Cardiac muscle cell (in vitro differentiated cells and primary cell): ENCODE measurements at regions not wholly inside any gene's neighbourhood (a gene's known extent, or its start where the extent isn't known, plus 50 kb on each side); places are given as distances from the start of the nearest gene placed in this dataset.

Experiments
- DNase-seq, 2 donors: peaks; one replicate each; pipeline versions ENCODE4 v3.0.0 to v3.0.0-alpha.2; 2010 to 2017; ENCODE audit warnings: low read depth in 1 of 2, low spot score in 1 of 2
- H3K27ac ChIP-seq: fragments of 200-600 bp; sonication (generic); 2 replicates; pipeline ENCODE4 v1.5.1; 2016
- H3K27me3 ChIP-seq: fragments of 200-600 bp; sonication (generic); 2 replicates; pipeline ENCODE4 v1.6.0; 2016; ENCODE audit warnings: control low read depth
- H3K36me3 ChIP-seq: fragments of 200-600 bp; sonication (generic); 2 replicates; pipeline ENCODE4 v1.5.1; 2016; ENCODE audit warnings: control low read depth
- H3K4me1 ChIP-seq: fragments of 200-600 bp; sonication (generic); 2 replicates; pipeline ENCODE4 v1.8.1; 2017; ENCODE audit warnings: low read depth, mild to moderate bottlenecking, mixed run types
- H3K4me3 ChIP-seq: fragments of 200-600 bp; sonication (generic); 2 replicates; pipeline ENCODE4 v1.5.1; 2016; ENCODE audit warnings: mild to moderate bottlenecking
- H3K9me3 ChIP-seq: fragments of 200-600 bp; sonication (generic); 2 replicates; pipeline ENCODE4 v1.5.1; 2017; ENCODE audit warnings: low read depth, mild to moderate bottlenecking, control low read depth
- CTCF ChIP-seq: IDR thresholded peaks from 2 replicates; pipeline ENCODE4 v1.5.1; 2012; ENCODE audit warnings: low read depth, mild to moderate bottlenecking, low read length

- H3K27ac ChIP-seq = no peak overlapping the region
- H3K9me3 ChIP-seq = no peaks in the 10 kb centered on the region
- TF ChIP-seq CTCF = no peak
- no peaks in the 10 kb centered on the region for H3K4me1 ChIP-seq
- H3K27me3 ChIP-seq = no peaks in the 10 kb centered on the region
- no peak for DNase-seq
- H3K36me3 ChIP-seq = no peaks in the 10 kb centered on the region
- H3K4me3 ChIP-seq = no peak overlapping the region
Observed at GRCh38 chr7:90007831-90008230, 146.4 kb upstream of the STEAP1 start.

- no peaks in the 10 kb centered on the region for H3K9me3 ChIP-seq
- no peaks in the 10 kb centered on the region for H3K4me1 ChIP-seq
- no peak overlapping the region for H3K27ac ChIP-seq
- no peaks in the 10 kb centered on the region for H3K27me3 ChIP-seq
- H3K4me3 ChIP-seq = no peak overlapping the region
- no peak for DNase-seq
- no peak for TF ChIP-seq CTCF
- no peaks in the 10 kb centered on the region for H3K36me3 ChIP-seq
Observed at GRCh38 chr7:90022213-90022612, 132.1 kb upstream of the STEAP1 start.

DNA sequence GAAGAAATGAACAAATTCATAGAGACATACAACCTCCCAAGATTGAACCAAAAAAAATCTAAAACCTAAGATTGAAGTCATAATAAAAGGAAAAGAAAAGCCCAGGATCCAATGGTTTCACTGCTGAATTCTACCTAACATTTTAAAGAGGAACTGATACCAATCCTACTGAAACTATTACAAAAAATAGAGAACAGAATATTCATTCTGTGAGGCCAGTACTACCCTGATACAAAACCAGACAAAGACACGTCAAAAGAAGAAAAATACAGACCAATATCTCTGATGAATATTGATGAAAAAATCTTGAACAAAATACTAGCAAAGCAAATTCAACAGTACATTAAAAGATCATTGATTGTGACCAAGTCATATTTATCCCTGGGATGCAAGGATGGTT is 128.5 kb upstream of the STEAP1 start:
- Histone ChIP-seq H3K4me1 (no peaks in the 10 kb centered on the region), H3K9me3 (no peaks in the 10 kb centered on the region), H3K27me3 (no peaks in the 10 kb centered on the region), H3K27ac (no peak overlapping the region), H3K4me3 (no peak overlapping the region), H3K36me3 (no peaks in the 10 kb centered on the region)
- no peak for TF ChIP-seq CTCF
- DNase-seq = no peak

DNA sequence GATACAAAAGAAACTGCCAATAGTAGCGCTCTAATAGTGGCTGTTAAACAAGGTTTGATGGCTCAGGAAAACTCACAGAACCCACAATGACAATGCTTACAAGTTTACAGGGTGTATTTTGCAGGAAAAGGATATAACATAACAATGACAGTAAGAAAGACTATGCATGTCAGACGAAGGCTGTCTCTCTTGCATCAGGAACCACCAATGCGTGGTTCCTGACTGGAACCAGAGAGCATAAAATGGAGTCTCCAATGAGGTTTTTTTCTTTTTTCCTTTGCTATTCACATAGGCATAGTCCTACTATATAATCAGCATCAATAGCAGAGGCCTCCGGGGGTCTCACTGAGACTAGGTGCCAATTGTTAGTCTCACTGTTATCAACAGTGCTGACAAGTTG is 120.4 kb upstream of the STEAP1 start:
- no peak for TF ChIP-seq CTCF
- H3K36me3 ChIP-seq = no peaks in the 10 kb centered on the region
- H3K4me3 ChIP-seq = no peak overlapping the region
- H3K27ac ChIP-seq = no peak overlapping the region
- no peak for DNase-seq
- H3K9me3 ChIP-seq = no peaks in the 10 kb centered on the region
- peaks cover 4% of the 10 kb centered on the region for H3K4me1 ChIP-seq
- no peaks in the 10 kb centered on the region for H3K27me3 ChIP-seq

- no peak for TF ChIP-seq CTCF
- DNase-seq = no peak
- no peaks in the 10 kb centered on the region for H3K4me1 ChIP-seq
- no peaks in the 10 kb centered on the region for H3K36me3 ChIP-seq
- H3K9me3 ChIP-seq = no peaks in the 10 kb centered on the region
- no peak overlapping the region for H3K4me3 ChIP-seq
- H3K27me3 ChIP-seq = no peaks in the 10 kb centered on the region
- H3K27ac ChIP-seq = no peak overlapping the region
Observed at GRCh38 chr7:90053094-90053493, 101.2 kb upstream of the STEAP1 start.

- no peak overlapping the region for H3K27ac ChIP-seq
- no peaks in the 10 kb centered on the region for H3K27me3 ChIP-seq
- no peak for DNase-seq
- H3K4me3 ChIP-seq = no peak overlapping the region
- no peaks in the 10 kb centered on the region for H3K9me3 ChIP-seq
- no peaks in the 10 kb centered on the region for H3K4me1 ChIP-seq
- TF ChIP-seq CTCF = no peak
- no peaks in the 10 kb centered on the region for H3K36me3 ChIP-seq
Observed at GRCh38 chr7:90061077-90061476, 93.2 kb upstream of the STEAP1 start.
